Activated naive CD4-positive, alpha-beta T cell treated with anti-CD3 and anti-CD28 coated beads, Interleukin-2, amount 10 ng/mL, durations not matched to agents 7 days and 5 days (primary cell): ENCODE measurements at regions not wholly inside any gene's neighbourhood (a gene's known extent, or its start where the extent isn't known, plus 50 kb on each side); places are given as distances from the start of the nearest gene placed in this dataset.

Experiments
- CTCF ChIA-PET: fragments of 350-600 bp; sonication (Branson Sonifier 250); formaldehyde crosslinking; loops from one replicate; lab custom pipeline; 2021; ENCODE audit warnings: antibody characterized with exemption; lab: Charles Lee
- DNase-seq: peaks from one replicate; pipeline ENCODE4 v3.0.0-alpha.2; 2020
- H3K27ac Mint-ChIP-seq: one replicate; pipeline ENCODE4 v1.8.0; 2021; ENCODE audit warnings: mild to moderate bottlenecking, moderate library complexity, mixed read lengths
- H3K27me3 Mint-ChIP-seq: one replicate; pipeline ENCODE4 v1.8.0; 2021; ENCODE audit warnings: mild to moderate bottlenecking, mixed read lengths
- H3K36me3 Mint-ChIP-seq: one replicate; pipeline ENCODE4 v1.8.0; 2021; ENCODE audit warnings: mixed read lengths
- H3K4me1 Mint-ChIP-seq: one replicate; pipeline ENCODE4 v1.8.0; 2021; ENCODE audit warnings: mixed read lengths
- H3K4me3 Mint-ChIP-seq: one replicate; pipeline ENCODE4 v1.8.0; 2021; ENCODE audit warnings: mild to moderate bottlenecking, moderate library complexity, mixed read lengths
- H3K9me3 Mint-ChIP-seq: one replicate; pipeline ENCODE4 v1.8.0; 2021; ENCODE audit warnings: mixed read lengths

- CTCF ChIA-PET: no interaction called here
- no peaks in the 10 kb centered on the region for H3K4me1 Mint-ChIP-seq
- no peak for DNase-seq
- no peaks in the 10 kb centered on the region for H3K9me3 Mint-ChIP-seq
- no peaks in the 10 kb centered on the region for H3K27me3 Mint-ChIP-seq
- H3K36me3 Mint-ChIP-seq: no peaks in the 10 kb centered on the region
- H3K27ac Mint-ChIP-seq: no peak overlapping the region
- H3K4me3 Mint-ChIP-seq: no peak overlapping the region
Measured at GRCh38 chr13:83197316-83197715, 685.0 kb downstream of the SLITRK1 start.

DNA sequence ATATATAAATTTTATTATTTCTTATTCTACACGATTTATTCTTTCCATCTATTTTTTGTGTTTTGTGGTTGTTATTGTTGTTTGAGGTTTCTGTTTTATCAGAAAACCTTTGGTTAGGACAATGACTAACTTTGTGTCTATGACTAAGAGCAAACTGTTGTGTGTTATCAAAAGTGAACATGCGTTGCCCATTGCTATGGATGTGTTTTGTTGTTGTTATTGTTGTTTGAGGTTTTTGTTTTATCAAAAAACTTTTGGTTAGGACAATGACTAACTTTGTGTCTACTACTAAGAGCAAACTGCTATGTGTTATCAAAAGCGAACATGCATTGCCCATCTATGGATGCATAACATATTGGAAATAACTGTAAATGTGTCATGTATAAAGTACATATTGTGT is 692.3 kb downstream of the SLITRK1 start:
- DNase-seq: no peak
- H3K4me3 Mint-ChIP-seq: no peak overlapping the region
- H3K36me3 Mint-ChIP-seq: no peaks in the 10 kb centered on the region
- CTCF ChIA-PET: no interaction called here
- H3K9me3 Mint-ChIP-seq: peaks cover 11% of the 10 kb centered on the region
- H3K4me1 Mint-ChIP-seq: no peaks in the 10 kb centered on the region
- H3K27ac Mint-ChIP-seq: no peak overlapping the region
- H3K27me3 Mint-ChIP-seq: no peaks in the 10 kb centered on the region

GRCh38 chr13:83184819-83185218 is 697.5 kb downstream of the SLITRK1 start:
- CTCF ChIA-PET: no interaction called here
- no peak for DNase-seq

DNA sequence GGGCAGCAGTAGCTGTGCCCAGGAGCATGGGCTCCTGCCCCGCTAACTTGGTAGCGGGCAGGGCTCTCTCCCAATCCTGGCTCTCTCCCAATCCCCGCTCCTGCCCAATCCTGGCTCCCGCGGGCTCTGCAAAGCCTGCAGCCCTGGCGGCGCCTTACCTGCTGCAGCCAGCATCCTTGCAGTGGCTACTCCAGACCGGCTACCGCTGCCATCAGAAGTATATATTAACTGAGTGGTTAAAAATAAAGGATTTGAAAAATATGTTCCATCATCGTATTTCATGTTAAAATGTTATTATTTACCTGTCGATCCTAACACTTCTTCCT is 698.2 kb downstream of the SLITRK1 start:
- no peaks in the 10 kb centered on the region for H3K4me1 Mint-ChIP-seq
- no peaks in the 10 kb centered on the region for H3K36me3 Mint-ChIP-seq
- DNase-seq: no peak
- CTCF ChIA-PET: no interaction called here
- H3K9me3 Mint-ChIP-seq: peaks cover 11% of the 10 kb centered on the region
- H3K27me3 Mint-ChIP-seq: no peaks in the 10 kb centered on the region
- H3K4me3 Mint-ChIP-seq: no peak overlapping the region
- no peak overlapping the region for H3K27ac Mint-ChIP-seq

More at GRCh38 chr13:83184819-83185218, 697.5 kb downstream of the SLITRK1 start:
- Mint-ChIP-seq H3K27ac (no peak overlapping the region), H3K4me3 (no peak overlapping the region), H3K9me3 (peaks cover 11% of the 10 kb centered on the region), H3K4me1 (no peaks in the 10 kb centered on the region), H3K36me3 (no peaks in the 10 kb centered on the region), H3K27me3 (no peaks in the 10 kb centered on the region)

GRCh38 chr13:83183439-83184149 is 698.7 kb downstream of the SLITRK1 start:
- no peak overlapping the region for H3K27ac Mint-ChIP-seq
- DNase-seq: no peak
- CTCF ChIA-PET: no interaction called here
- no peaks in the 10 kb centered on the region for H3K36me3 Mint-ChIP-seq
- no peaks in the 10 kb centered on the region for H3K4me1 Mint-ChIP-seq
- no peak overlapping the region for H3K4me3 Mint-ChIP-seq
- no peaks in the 10 kb centered on the region for H3K27me3 Mint-ChIP-seq
- peaks cover 9% of the 10 kb centered on the region for H3K9me3 Mint-ChIP-seq

DNA sequence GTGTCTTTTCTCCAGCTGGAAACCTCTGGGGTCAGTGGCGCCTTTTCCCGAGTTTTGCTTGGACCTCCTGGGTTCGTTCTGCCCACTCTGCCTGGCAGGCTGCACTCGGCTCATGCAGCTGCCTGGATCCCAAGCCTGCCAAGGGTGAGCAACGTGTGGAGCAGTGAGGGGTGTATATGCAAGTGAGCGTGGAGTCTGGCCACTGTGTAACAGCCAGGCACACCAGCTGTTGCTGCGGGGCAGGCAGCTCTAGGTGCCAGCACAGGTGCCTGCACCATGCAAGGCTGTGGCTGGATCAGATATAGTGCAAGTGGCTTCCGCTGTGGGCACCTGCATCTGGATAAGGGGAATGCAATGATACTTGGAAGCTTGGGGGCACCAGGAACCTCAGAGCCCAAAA is 699.4 kb downstream of the SLITRK1 start:
- Mint-ChIP-seq H3K27me3 (no peaks in the 10 kb centered on the region), H3K36me3 (no peaks in the 10 kb centered on the region), H3K9me3 (peaks cover 5% of the 10 kb centered on the region), H3K27ac (no peak overlapping the region), H3K4me3 (no peak overlapping the region), H3K4me1 (no peaks in the 10 kb centered on the region)
- CTCF ChIA-PET: no interaction called here
- no peak for DNase-seq

DNA sequence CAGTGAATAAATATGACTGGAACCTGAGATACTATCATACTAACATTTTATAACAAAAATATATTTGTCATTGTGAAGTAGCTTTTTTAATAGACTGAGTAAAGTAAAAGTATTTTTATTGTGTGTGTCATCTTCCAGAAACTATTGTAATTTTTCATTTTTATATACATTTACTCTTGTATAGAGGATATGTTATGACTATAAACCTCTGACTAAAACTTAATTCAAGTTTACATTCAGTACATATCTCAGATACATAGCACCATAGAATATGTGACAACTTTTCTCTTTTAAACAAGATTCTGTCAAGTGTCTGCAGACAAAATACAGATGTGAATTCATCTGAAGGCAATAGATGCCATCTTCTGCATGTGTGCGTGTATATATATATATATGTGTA is 704.3 kb downstream of the SLITRK1 start:
- Mint-ChIP-seq H3K27me3 (no peaks in the 10 kb centered on the region), H3K27ac (no peak overlapping the region), H3K4me3 (no peak overlapping the region), H3K36me3 (no peaks in the 10 kb centered on the region), H3K4me1 (no peaks in the 10 kb centered on the region), H3K9me3 (peaks cover 6% of the 10 kb centered on the region)
- no peak for DNase-seq
- CTCF ChIA-PET: no interaction called here

DNA sequence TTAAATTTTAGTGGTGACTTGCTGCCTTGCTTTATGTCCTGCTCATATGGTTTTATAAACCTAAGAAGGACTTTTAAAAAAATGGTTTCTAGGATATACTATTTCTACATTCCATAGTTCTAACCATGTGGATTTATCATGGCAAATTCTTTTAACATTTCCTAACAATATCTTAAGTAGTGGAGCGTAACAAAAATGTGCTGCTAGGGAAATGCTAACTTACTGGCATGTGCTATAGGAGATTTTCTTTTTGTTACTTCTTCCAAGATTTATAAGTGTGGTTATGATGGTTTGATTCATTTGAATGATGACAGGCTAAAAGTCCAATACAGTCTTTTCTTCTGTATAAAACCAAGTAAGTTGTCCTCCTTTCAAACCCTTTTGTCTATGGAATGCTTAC is 713.7 kb downstream of the SLITRK1 start:
- Mint-ChIP-seq H3K4me1 (no peaks in the 10 kb centered on the region), H3K27me3 (no peaks in the 10 kb centered on the region), H3K36me3 (no peaks in the 10 kb centered on the region), H3K27ac (no peak overlapping the region), H3K9me3 (peaks cover 5% of the 10 kb centered on the region), H3K4me3 (no peak overlapping the region)
- no peak for DNase-seq
- CTCF ChIA-PET: no interaction called here

DNA sequence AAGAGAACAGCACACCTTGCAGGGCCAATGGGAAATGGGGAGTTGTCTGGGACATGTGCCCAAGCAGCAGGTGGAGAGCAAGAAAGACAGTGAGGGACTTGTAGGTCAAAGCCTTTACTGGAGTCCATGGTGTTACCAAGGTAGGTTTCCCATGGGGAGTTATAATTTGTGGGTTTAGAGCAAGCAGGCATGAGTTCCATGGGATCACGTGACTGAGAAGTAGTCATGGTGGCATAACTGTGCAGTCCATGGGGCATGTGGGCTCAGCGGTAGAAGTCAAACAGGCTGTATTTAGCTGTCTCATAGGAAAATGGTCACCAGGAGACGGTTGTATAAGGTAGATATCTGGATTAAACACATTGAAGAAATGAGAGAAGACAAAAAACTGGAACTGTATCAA is 715.1 kb downstream of the SLITRK1 start:
- Mint-ChIP-seq H3K27me3 (no peaks in the 10 kb centered on the region), H3K27ac (no peak overlapping the region), H3K9me3 (peaks cover 1% of the 10 kb centered on the region), H3K4me1 (no peaks in the 10 kb centered on the region), H3K36me3 (no peaks in the 10 kb centered on the region), H3K4me3 (no peak overlapping the region)
- CTCF ChIA-PET: no interaction called here
- DNase-seq: no peak

- DNase-seq: no peak
- no peak overlapping the region for H3K27ac Mint-ChIP-seq
- CTCF ChIA-PET: no interaction called here
Measured at GRCh38 chr13:83166550-83166949, 715.7 kb downstream of the SLITRK1 start.

DNA sequence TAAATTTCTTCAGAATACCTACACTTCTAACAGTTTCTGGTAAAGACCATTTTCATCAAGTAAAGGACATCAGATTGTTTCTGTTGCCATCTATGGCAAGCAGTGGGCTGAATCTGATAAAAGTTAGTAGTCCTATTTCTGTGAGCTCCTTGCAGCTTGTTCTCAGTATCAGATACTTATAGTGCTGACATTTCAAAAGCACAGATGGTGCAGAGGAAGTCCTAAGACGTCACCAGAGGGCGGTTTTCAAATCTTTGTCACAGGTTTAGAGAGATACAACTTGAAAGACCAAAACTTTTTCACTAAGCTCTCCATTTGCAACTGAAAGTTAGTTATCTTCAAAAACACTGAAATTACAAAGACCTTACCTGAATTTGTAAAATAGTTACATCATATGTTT is 719.8 kb downstream of the SLITRK1 start:
- H3K36me3 Mint-ChIP-seq: no peaks in the 10 kb centered on the region
- H3K4me1 Mint-ChIP-seq: no peaks in the 10 kb centered on the region
- H3K4me3 Mint-ChIP-seq: no peak overlapping the region
- CTCF ChIA-PET: no interaction called here
- peaks cover 4% of the 10 kb centered on the region for H3K9me3 Mint-ChIP-seq
- no peaks in the 10 kb centered on the region for H3K27me3 Mint-ChIP-seq
- no peak for DNase-seq
- H3K27ac Mint-ChIP-seq: no peak overlapping the region

More at GRCh38 chr13:83166550-83166949, 715.7 kb downstream of the SLITRK1 start:
- Mint-ChIP-seq H3K9me3 (no peaks in the 10 kb centered on the region), H3K36me3 (no peaks in the 10 kb centered on the region), H3K4me3 (no peak overlapping the region), H3K27me3 (no peaks in the 10 kb centered on the region), H3K4me1 (no peaks in the 10 kb centered on the region)

DNA sequence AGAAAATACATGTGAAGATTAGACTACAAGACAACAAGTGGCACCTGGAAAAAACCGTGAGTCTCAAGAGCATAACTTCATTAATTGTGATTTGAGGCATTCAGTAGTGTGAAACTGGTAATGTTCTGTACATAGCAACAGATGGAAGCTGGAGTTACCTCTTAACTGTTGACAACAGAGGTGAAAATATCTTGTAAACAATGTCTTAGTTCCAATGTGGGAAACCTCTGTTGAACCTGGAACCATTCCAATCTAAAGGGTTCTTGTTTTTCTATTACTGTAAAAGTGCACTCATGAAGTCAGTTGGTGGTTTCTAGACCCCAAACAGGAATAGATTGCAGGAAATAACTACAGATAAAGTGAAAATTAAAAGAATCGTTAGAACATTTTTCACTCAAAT is 728.4 kb downstream of the SLITRK1 start:
- H3K4me3 Mint-ChIP-seq: no peak overlapping the region
- no peaks in the 10 kb centered on the region for H3K27me3 Mint-ChIP-seq
- H3K9me3 Mint-ChIP-seq: peaks cover 2% of the 10 kb centered on the region
- DNase-seq: no peak
- CTCF ChIA-PET: no interaction called here
- no peak overlapping the region for H3K27ac Mint-ChIP-seq
- no peaks in the 10 kb centered on the region for H3K4me1 Mint-ChIP-seq
- H3K36me3 Mint-ChIP-seq: no peaks in the 10 kb centered on the region

DNA sequence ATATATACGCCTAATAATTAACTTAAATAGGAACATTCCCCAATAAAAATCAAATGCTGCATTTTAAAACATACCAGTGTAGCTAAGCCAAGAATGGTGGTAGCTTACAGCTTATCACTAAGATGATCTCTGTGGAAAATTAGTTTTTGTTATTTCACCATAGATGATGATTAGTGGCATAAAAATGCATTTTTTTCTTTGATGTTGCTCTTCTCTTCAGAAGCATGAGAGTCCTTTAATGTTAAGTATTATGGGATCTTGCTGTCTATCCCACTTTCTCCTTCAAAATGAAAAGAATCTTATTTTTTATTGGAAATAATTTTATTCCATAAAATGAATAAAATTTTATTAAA is 731.0 kb downstream of the SLITRK1 start:
- DNase-seq: no peak
- Mint-ChIP-seq H3K27ac (no peak overlapping the region), H3K9me3 (no peaks in the 10 kb centered on the region), H3K4me3 (no peak overlapping the region), H3K4me1 (no peaks in the 10 kb centered on the region), H3K36me3 (no peaks in the 10 kb centered on the region), H3K27me3 (no peaks in the 10 kb centered on the region)
- CTCF ChIA-PET: no interaction called here

- H3K4me3 Mint-ChIP-seq: no peak overlapping the region
- no peaks in the 10 kb centered on the region for H3K4me1 Mint-ChIP-seq
- no peak overlapping the region for H3K27ac Mint-ChIP-seq
- no peaks in the 10 kb centered on the region for H3K36me3 Mint-ChIP-seq
- no peak for DNase-seq
- CTCF ChIA-PET: no interaction called here
- no peaks in the 10 kb centered on the region for H3K9me3 Mint-ChIP-seq
- no peaks in the 10 kb centered on the region for H3K27me3 Mint-ChIP-seq
Measured at GRCh38 chr13:83150616-83151307, 731.5 kb downstream of the SLITRK1 start.

GRCh38 chr13:83136660-83137059 is 745.6 kb downstream of the SLITRK1 start:
- DNase-seq: no peak
- CTCF ChIA-PET: no interaction called here
- Mint-ChIP-seq H3K4me1 (no peaks in the 10 kb centered on the region), H3K36me3 (no peaks in the 10 kb centered on the region), H3K4me3 (no peak overlapping the region), H3K27me3 (no peaks in the 10 kb centered on the region), H3K27ac (no peak overlapping the region), H3K9me3 (peaks cover 7% of the 10 kb centered on the region)
